ENCODE measurements at regions not wholly inside any gene's neighbourhood (a gene's known extent, or its start where the extent isn't known, plus 50 kb on each side); places are given as distances from the start of the nearest gene placed in this dataset.
"Not testable (repeated sequence)": the region's sequence is repeated elsewhere in the genome, so short reads cannot be mapped to it uniquely, and the experiment has no call there.

GRCh38 chr2:168300460-168300859 lies 53.1 kb upstream of the STK39 start:
- DNase-seq = no peak

DNA sequence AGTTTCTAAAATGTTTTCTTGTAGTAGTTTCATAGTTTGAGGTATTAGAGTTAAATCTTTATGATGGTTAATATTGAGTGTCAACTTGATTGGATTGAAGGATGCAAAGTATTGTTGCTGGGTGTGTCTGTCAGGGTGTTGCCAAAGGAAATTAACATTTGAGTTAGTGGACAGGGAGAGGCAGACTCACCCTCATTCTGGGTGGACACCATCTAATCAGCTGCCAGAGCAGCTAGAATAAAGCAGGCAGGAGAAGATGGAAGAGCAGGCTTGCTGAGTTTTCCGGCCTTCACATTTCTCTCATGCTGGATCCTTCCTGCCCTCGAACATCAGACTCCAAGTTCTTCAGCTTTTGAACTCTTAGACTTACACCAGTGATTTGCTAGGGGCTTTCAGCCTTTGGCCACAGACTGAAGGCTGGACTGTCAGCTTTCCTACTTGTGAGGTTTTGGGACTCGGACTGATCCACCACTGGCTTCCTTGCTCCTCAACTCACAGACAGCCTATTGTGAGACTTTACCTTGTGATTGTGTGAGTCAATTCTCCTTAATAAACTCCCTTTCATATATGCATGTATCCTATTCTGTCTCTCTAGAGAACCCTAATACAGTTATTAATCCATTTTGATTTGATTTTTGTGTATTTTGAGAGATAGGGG lies 56.8 kb upstream of the STK39 start:
- no peak for DNase-seq

DNA sequence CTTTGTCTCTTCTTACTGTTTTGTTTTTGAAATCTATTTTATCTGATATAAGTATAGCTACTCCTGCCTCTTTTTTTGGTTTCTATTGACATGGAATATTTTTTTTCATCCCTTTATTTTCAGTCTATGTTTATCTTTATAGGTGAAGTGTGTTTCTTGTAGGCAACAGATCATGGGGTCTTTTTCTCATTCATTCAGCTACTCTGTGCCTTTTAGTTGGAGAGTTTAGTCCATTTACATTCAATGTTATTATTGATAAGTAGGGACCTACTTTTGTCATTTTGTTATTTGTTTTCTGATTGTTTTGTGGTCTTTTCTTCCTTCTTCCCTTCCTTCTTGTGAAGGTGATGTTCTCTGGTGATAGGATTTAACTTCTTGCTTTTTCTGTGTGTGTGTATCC lies 60.0 kb upstream of the STK39 start:
- no peak for DNase-seq

GRCh38 chr2:168310580-168310979 lies 63.2 kb upstream of the STK39 start:
- DNase-seq = no peak

- no peak for DNase-seq
These were observed 64.0 kb upstream of the STK39 start for GRCh38 chr2:168311261-168311910.

GRCh38 chr2:168312036-168312822 lies 64.8 kb upstream of the STK39 start:
- DNase-seq = no peak

DNA sequence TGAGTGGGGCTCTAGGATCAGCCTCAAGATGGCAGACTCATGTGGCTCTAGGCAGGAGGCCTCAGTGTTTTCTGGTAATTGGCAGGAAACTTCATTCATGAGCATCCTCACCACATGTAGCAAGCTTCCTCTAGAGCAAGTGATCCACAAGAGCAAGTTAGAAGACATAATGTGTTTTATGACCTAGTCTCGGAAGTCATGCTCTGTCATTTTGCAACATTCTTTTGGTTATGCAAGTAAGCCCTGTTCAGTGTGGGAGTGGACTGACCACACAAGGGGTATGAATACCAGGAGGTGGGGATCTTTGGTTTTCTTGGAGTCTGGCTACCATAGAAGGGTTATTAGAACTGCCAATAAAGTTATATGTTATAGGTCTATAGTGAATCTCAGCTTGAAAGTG lies 66.8 kb upstream of the STK39 start:
- no peak for DNase-seq

DNA sequence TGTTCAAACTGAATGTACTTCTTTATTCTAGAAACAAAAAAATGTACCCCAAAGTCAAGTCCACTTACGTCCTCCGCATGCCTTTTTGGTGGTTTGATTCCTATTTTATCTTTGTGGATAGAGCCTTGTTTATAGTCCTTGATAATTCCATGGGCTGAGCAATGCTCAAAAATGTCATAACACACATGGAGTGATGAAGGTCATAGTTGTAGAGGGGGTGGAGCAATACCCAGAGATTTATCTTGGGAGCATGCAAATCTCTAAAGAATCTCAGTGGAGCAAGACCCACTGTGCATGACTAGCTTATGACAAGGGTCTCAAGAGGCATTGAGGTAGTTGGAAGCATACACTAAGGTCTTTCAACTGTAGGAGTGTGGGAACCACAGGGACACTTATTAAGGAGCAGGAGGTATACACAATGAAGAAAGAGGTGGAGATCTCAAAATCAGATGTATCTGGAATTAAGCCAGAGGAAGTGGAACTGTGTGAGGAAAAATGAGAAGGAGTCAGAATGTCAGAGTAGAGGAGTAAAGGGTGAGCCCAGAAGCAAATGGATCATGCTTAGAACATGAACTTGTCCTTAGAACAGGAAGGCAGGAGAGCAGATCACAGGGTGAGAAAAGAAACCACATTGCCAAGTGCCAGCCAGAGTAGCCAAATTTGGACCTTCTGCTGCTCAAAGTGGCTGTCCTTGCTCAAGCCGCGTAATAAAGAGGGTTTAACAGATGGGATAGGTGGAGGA lies 68.1 kb upstream of the STK39 start:
- DNase-seq = no peak

DNA sequence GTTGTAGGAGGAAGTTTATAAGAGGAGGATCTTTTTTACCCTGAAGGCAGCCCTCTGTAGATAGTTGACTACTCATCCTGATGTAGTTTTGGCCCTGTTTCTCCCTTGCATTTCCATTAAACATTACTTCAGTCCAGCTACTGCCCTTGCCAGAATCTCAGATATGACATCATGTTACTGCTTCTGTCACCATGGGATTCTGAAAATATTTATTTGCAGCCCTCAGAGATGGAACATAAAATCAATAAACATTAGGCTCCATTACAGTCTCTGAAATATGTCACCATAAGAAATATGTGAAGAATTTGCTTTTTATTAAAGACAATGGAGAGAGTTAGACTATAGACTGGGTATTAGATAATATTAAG lies 68.7 kb upstream of the STK39 start:
- DNase-seq = no peak

- DNase-seq = no peak
These were observed 69.9 kb upstream of the STK39 start for GRCh38 chr2:168317282-168317681.

GRCh38 chr2:168320267-168320666 lies 72.9 kb upstream of the STK39 start:
- DNase-seq = no peak

DNA sequence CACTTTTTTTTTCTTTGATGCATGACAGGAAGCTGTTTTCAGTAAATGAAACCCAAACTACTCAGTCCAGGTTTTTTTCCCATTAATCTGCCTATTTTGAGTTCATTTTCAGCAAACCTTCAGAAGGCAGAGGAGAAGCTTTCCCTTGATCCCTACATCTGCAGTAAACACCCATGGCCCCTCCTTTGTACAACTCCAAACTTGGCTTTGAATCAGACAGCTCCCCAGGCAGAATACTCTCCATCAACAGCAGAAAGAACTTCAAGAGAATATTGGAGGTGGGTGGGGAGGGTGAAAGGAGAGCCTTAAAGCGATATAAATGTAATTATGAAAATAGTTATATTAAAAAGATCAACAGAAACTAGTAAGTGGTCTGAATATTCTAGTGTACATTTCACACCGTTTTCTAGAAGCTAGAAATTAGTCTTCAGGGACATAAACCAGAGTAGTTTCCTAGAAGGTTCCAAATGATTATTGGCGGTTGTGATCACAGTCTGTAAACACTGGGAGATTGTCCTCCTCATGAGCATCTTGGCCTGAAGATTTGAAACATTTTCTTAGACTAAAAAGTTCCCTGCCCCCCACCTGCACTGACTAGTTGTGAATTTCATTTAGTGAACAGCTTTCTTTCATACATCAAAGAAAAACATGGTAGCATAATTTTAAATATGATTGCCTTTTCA lies 75.1 kb upstream of the STK39 start:
- DNase-seq = no peak

GRCh38 chr2:168323529-168324021 lies 76.2 kb upstream of the STK39 start:
- no peak for DNase-seq

GRCh38 chr2:168326572-168326971 lies 79.2 kb upstream of the STK39 start:
- no peak for DNase-seq

GRCh38 chr2:168327328-168327727 lies 79.9 kb upstream of the STK39 start:
- no peak for DNase-seq

DNA sequence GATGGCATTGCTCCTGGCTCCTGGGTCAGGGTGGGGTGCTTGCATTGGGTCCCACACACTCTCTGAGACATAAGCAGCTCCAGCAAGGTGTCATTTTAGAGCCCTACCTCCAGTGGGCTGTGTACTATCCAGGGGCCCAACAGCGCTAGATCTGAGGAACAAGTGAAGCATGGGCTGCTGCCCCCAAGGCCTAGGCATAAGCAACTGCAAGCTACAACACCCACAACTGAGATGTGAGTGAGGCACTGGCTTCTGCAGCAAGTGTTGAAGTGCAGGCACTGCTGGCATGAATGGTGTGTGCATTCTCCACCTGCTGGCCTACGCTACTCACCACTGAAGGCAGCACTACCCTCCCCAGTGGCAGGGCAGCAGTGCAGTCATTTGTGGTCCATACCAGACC lies 81.0 kb upstream of the STK39 start:
- DNase-seq = no peak

DNA sequence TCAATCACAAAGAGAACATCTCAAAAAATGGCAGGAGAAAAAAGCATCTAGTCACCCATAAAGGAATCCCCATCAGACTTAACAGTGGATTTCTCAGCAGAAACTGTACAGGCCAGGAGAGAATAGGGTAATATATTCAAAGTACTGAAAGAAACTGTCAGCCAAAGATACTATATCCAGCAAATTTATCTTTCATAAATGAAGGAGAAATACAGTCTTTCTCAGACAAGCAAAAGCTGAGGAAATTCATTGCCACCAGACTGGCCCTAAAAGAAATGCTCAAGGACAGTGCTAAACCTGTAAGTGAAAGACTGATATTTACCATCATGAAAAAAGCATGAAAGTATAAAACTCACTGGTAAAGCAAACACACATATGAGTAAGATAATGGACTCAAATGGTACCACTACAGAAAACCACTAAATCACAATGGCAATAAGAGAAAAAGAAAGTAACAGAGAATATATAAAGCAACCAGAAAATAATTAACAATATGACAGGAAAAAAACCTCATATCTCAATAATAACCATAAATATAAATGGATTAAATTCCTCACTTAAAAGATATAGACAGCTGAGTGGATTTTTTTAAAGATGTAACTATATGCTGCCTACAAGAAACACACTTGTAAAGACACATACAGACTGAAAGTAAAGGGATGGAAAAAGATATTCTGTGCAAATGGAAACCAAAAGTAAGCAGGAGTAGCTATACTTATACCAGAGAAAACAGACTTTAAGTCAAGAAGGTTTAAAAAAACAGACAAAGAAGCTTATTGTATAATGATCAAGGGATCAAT lies 83.4 kb upstream of the STK39 start:
- DNase-seq = no peak

- DNase-seq = not testable (repeated sequence)
These were observed 87.9 kb upstream of the STK39 start for GRCh38 chr2:168335254-168335653.

GRCh38 chr2:168336786-168337388 lies 89.5 kb upstream of the STK39 start:
- peak; percentile 63 for DNase-seq

GRCh38 chr2:168338292-168338691 lies 90.9 kb upstream of the STK39 start:
- DNase-seq = no peak

DNA sequence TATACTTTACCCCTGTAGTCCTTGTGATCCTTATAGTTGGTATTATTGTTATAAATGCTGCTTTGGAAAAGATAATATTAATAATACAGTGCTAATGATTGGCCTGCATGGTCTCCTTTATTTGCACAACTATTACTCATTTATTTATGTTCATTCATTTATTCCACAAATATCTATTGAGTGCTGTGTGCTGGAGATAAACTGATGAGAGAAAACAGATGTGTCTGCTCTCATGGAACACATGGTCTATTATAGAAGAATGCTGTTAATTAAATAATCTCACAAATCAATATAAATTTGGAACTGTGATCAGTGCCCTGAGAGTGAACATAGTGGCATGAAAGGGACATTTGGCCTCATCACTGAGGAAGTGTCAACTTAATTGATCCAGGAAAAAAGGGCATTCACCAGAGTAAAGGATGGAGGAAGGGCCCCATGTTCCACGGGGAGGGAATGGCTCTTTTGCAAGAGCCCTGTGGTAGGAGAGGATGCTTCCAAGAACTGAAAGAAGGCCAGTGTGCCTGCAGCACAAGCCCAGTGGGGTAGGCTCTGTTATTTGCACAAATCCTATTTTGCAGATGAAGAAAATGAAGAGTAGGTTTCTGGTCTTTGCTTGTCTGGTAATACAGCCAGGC lies 91.5 kb upstream of the STK39 start:
- DNase-seq = no peak
